MM.1S (cell line): ENCODE measurements at regions not wholly inside any gene's neighbourhood (a gene's known extent, or its start where the extent isn't known, plus 50 kb on each side); places are given as distances from the start of the nearest gene placed in this dataset.

Experiments
- DNase-seq: peaks from one replicate; pipeline ENCODE4 v3.0.0-alpha.2; 2015
- H2AFZ ChIP-seq: fragments of 300-600 bp; sonication (generic); 2 replicates; pipeline ENCODE4 v1.6.0; 2016; ENCODE audit warnings: antibody characterized with exemption, low read length
- H3F3A ChIP-seq: fragments of 300-600 bp; sonication (generic); 2 replicates; pipeline ENCODE4 v1.6.1; 2016; ENCODE audit warnings: mild to moderate bottlenecking, antibody characterized with exemption, low read length, moderate library complexity, mixed read lengths; ENCODE audit not compliant: insufficient read depth
- H3K27ac ChIP-seq: fragments of 300-600 bp; sonication (generic); 2 replicates; pipeline ENCODE4 v1.5.1; 2016; ENCODE audit warnings: mild to moderate bottlenecking, low read length
- H3K27me3 ChIP-seq: fragments of 300-600 bp; sonication (generic); replicated peaks from 2 replicates; pipeline ENCODE4 v1.6.0; 2016; ENCODE audit warnings: low read length; ENCODE audit not compliant: insufficient read depth
- H3K36me3 ChIP-seq: fragments of 300-600 bp; sonication (generic); replicated peaks from 2 replicates; pipeline ENCODE4 v1.6.1; 2016; ENCODE audit warnings: mild to moderate bottlenecking, low read length, mixed read lengths; ENCODE audit not compliant: insufficient read depth
- H3K4me1 ChIP-seq: fragments of 300-600 bp; sonication (generic); 2 replicates; pipeline ENCODE4 v1.6.1; 2016; ENCODE audit warnings: low read length, mixed read lengths
- H3K4me2 ChIP-seq: fragments of 300-600 bp; sonication (generic); 2 replicates; pipeline ENCODE4 v1.6.0; 2016; ENCODE audit warnings: low read depth, low read length
- H3K4me3 ChIP-seq: fragments of 300-600 bp; sonication (generic); 2 replicates; pipeline ENCODE4 v1.5.1; 2016; ENCODE audit warnings: low read length, mixed read lengths
- H3K79me2 ChIP-seq: fragments of 300-600 bp; sonication (generic); 2 replicates; pipeline ENCODE4 v1.6.1; 2016; ENCODE audit warnings: mixed run types, low read length, mixed read lengths
- H3K9ac ChIP-seq: fragments of 300-600 bp; sonication (generic); 2 replicates; pipeline ENCODE4 v1.6.1; 2016; ENCODE audit warnings: low read length, mixed read lengths
- H3K9me2 ChIP-seq: fragments of 300-600 bp; sonication (generic); replicated peaks from 2 replicates; pipeline ENCODE4 v1.6.1; 2016; ENCODE audit warnings: mild to moderate bottlenecking, low read length, mixed read lengths; ENCODE audit not compliant: insufficient read depth
- H3K9me3 ChIP-seq: fragments of 300-600 bp; sonication (generic); replicated peaks from 2 replicates; pipeline ENCODE4 v1.6.1; 2016; ENCODE audit warnings: mild to moderate bottlenecking, low read length, mixed read lengths; ENCODE audit not compliant: insufficient read depth
- H4K20me1 ChIP-seq: fragments of 300-600 bp; sonication (generic); 2 replicates; pipeline ENCODE4 v1.6.1; 2016; ENCODE audit warnings: mild to moderate bottlenecking, low read length, moderate library complexity, mixed read lengths; ENCODE audit not compliant: insufficient read depth
- EZH2 ChIP-seq: fragments of 300-600 bp; sonication (generic); optimal IDR thresholded peaks from 2 replicates; pipeline ENCODE3; 2017; ENCODE audit warnings: low read depth, mild to moderate bottlenecking, antibody characterized with exemption, low read length, mixed read lengths
- EZH2phosphoT487 ChIP-seq: fragments of 300-600 bp; sonication (generic); IDR thresholded peaks from 2 replicates; pipeline ENCODE4 v1.6.1; 2018; ENCODE audit warnings: antibody characterized with exemption, low read length
- TF ChIP-seq, protein P1 (sequence below): fragments of 300-600 bp; sonication (generic); IDR thresholded peaks from 2 replicates; pipeline ENCODE4 v1.5.1; 2016; ENCODE audit warnings: antibody characterized with exemption, low read length, mixed read lengths

DNA sequence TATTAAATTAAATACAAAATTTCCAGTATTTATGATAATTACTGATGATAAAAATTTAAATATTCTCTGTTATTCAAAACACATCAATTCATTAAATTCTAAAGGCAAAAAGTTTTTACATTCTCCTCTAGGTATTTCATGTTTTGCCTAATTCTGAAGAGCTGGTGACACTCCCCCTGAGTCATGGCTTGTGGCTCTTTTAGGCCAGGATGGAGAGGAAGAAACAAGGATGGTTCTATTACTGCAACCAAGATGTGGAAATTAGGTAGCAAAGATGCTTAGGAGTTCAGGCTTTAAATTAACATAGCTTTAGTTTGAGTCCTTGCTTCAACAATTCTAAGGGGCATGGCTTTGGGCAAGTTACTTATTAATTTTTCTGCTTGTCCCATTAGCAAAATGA lies 1295.8 kb downstream of the EFNA5 start:
- Histone ChIP-seq H3K4me1 (no peaks in the 10 kb centered on the region), H3F3A (no peaks in the 10 kb centered on the region), H3K36me3 (no peaks in the 10 kb centered on the region), H3K27me3 (no peaks in the 10 kb centered on the region), H2AFZ (no peak overlapping the region), H3K4me3 (no peak overlapping the region), H3K9me2 (no peaks in the 10 kb centered on the region; the same call in 1 of the 2 replicates), H3K27ac (no peak overlapping the region), H3K79me2 (no peaks in the 10 kb centered on the region), H4K20me1 (no peaks in the 10 kb centered on the region), H3K9ac (no peak overlapping the region), H3K9me3 (no peaks in the 10 kb centered on the region), H3K4me2 (no peak overlapping the region)
- TF ChIP-seq EZH2: no peak
- TF ChIP-seq EZH2phosphoT487: no peak
- TF ChIP-seq, protein P1, sequence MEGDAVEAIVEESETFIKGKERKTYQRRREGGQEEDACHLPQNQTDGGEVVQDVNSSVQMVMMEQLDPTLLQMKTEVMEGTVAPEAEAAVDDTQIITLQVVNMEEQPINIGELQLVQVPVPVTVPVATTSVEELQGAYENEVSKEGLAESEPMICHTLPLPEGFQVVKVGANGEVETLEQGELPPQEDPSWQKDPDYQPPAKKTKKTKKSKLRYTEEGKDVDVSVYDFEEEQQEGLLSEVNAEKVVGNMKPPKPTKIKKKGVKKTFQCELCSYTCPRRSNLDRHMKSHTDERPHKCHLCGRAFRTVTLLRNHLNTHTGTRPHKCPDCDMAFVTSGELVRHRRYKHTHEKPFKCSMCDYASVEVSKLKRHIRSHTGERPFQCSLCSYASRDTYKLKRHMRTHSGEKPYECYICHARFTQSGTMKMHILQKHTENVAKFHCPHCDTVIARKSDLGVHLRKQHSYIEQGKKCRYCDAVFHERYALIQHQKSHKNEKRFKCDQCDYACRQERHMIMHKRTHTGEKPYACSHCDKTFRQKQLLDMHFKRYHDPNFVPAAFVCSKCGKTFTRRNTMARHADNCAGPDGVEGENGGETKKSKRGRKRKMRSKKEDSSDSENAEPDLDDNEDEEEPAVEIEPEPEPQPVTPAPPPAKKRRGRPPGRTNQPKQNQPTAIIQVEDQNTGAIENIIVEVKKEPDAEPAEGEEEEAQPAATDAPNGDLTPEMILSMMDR: no peak
- no peak for DNase-seq

DNA sequence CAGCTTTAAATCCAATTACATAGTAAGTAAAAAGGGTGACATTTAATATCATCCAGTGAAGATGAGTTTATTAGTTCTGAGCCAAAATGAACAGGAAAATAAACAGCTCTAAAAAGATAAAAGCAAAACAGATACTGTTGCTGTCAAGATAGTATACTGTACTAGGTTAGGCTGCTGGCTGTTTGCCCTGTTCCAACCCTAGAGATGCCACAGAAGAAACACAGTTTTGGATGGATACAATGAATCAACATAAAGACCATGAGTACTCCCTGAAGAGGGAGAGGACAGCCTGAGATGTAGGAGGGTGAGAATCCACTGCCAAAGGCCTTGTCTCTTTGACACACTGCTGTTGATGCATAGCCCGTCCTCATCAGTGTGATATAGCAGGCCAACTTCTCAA lies 1302.7 kb downstream of the EFNA5 start:
- no peaks in the 10 kb centered on the region for H3K79me2 ChIP-seq
- H3K27ac ChIP-seq: no peak overlapping the region
- H3K4me1 ChIP-seq: no peaks in the 10 kb centered on the region
- H3K27me3 ChIP-seq: no peaks in the 10 kb centered on the region
- H3K9me3 ChIP-seq: no peaks in the 10 kb centered on the region
- no peak overlapping the region for H3K4me2 ChIP-seq
- no peaks in the 10 kb centered on the region for H4K20me1 ChIP-seq
- no peaks in the 10 kb centered on the region; the same call in 1 of the 2 replicates for H3K9me2 ChIP-seq
- no peaks in the 10 kb centered on the region for H3K36me3 ChIP-seq
- TF ChIP-seq EZH2: no peak
- no peak for TF ChIP-seq EZH2phosphoT487
- TF ChIP-seq, protein P1: no peak
- no peak overlapping the region for H3K9ac ChIP-seq
- H2AFZ ChIP-seq: no peak overlapping the region
- H3F3A ChIP-seq: no peaks in the 10 kb centered on the region
- no peak for DNase-seq
- H3K4me3 ChIP-seq: no peak overlapping the region

DNA sequence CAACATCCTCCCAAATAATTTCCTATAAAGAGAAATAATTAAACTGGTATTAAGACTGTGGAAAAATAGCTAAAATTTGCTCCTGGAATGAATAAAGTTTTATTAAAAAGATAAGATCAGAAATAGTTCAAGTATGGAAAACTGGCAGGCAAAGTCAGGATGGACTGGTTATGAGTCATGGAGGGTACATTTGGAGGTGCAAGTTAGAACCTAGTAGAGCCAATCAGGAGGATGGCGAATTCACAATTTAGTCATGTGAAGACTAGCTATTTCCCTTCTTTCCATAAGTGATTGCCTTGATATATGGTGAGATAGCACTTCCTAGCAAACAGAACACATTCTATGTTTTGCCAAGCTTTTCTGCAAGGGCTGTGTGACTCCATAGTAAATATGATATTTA lies 1303.5 kb downstream of the EFNA5 start:
- no peaks in the 10 kb centered on the region for H3F3A ChIP-seq
- H3K79me2 ChIP-seq: no peaks in the 10 kb centered on the region
- no peak overlapping the region for H3K4me3 ChIP-seq
- H3K4me1 ChIP-seq: no peaks in the 10 kb centered on the region
- H3K27ac ChIP-seq: no peak overlapping the region
- TF ChIP-seq EZH2 (no peak), EZH2phosphoT487 (no peak)
- TF ChIP-seq, protein P1: no peak
- no peak overlapping the region for H3K9ac ChIP-seq
- H3K27me3 ChIP-seq: no peaks in the 10 kb centered on the region
- H4K20me1 ChIP-seq: no peaks in the 10 kb centered on the region
- no peak overlapping the region for H2AFZ ChIP-seq
- DNase-seq: no peak
- no peaks in the 10 kb centered on the region for H3K36me3 ChIP-seq
- H3K9me3 ChIP-seq: no peaks in the 10 kb centered on the region
- H3K4me2 ChIP-seq: no peak overlapping the region
- H3K9me2 ChIP-seq: no peaks in the 10 kb centered on the region; the same call in 1 of the 2 replicates
